GM12878 (cell line): ENCODE measurements at regions not wholly inside any gene's neighbourhood (a gene's known extent, or its start where the extent isn't known, plus 50 kb on each side); places are given as distances from the start of the nearest gene placed in this dataset.

Experiments used
- ATAC-seq: fragments of 200-7000 bp; cut with Tn5 transposase; 3 replicates; pipeline ENCODE4 v1.9.1; 2020; ENCODE audit warnings: mild to moderate bottlenecking, moderate library complexity
- BruUV-seq: library from RNA; stranded (reverse); fragments of 400-500 nt; replicated peaks from 2 replicates; lab custom pipeline; 2021; lab: Mats Ljungman, UMichigan
- CTCF ChIA-PET: fragments of 300-600 bp; sonication (Branson Sonifier 250); formaldehyde crosslinking; extraction: SDS; loops from one replicate; lab custom pipeline; 2021; ENCODE audit warnings: inconsistent platforms; lab: Yijun Ruan, JAX
- POLR2A ChIA-PET: fragments of 350-600 bp; formaldehyde crosslinking; extraction: SDS; loops from one replicate; lab custom pipeline; 2021; ENCODE audit warnings: inconsistent platforms; lab: Charles Lee
- RAD21 ChIA-PET: fragments of 300-600 bp; sonication (Branson Sonifier 250); formaldehyde crosslinking; loops from one replicate; lab custom pipeline; 2023; ENCODE audit warnings: antibody characterized with exemption; ENCODE audit not compliant: unreplicated experiment; lab: Charles Lee
- SMC1A ChIA-PET: fragments of 300-600 bp; sonication (Branson Sonifier 250); formaldehyde crosslinking; loops from one replicate; lab custom pipeline; 2023; ENCODE audit not compliant: unreplicated experiment, uncharacterized antibody; lab: Charles Lee
- DNase-seq: peaks from one replicate; pipeline ENCODE4 v3.0.0-alpha.2; 2011; ENCODE audit warnings: low read depth, low spot score
- FAIRE-seq: peaks from 3 replicates; lab custom pipeline; 2011; peaks lifted over from hg19 to GRCh38; lab: Jason Lieb, UNC
- H2AFZ ChIP-seq: 2 replicates; pipeline ENCODE4 v1.6.0; 2011; ENCODE audit warnings: low read depth, low read length, control low read depth; ENCODE audit not compliant: control insufficient read depth
- H3K27ac ChIP-seq: 2 replicates; pipeline ENCODE4 v1.5.1; 2011; ENCODE audit warnings: control low read depth; ENCODE audit not compliant: control insufficient read depth, insufficient read depth
- H3K27me3 ChIP-seq, 2 experiments: replicated peaks in 1 of 2; 2 replicates each; pipeline versions ENCODE4 v1.6.0 to v1.6.1; 2011; ENCODE audit warnings: low read length in 1 of 2; ENCODE audit not compliant: control insufficient read depth in 2 of 2, insufficient read depth in 2 of 2
- H3K36me3 ChIP-seq, 2 experiments: 2 replicates each; pipeline ENCODE4 v1.5.1; 2011; ENCODE audit warnings: low read length in 1 of 2; ENCODE audit not compliant: control insufficient read depth in 2 of 2, insufficient read depth in 2 of 2
- H3K4me1 ChIP-seq: 2 replicates; pipeline ENCODE4 v1.6.1; 2011; ENCODE audit warnings: mild to moderate bottlenecking, low read length, moderate library complexity, mixed read lengths; ENCODE audit not compliant: control insufficient read depth, insufficient read depth
- H3K4me2 ChIP-seq: 2 replicates; pipeline ENCODE4 v1.6.0; 2011; ENCODE audit warnings: control low read depth; ENCODE audit not compliant: control insufficient read depth, insufficient read depth
- H3K4me3 ChIP-seq: fragments of 200-600 bp; sonication (generic); 2 replicates; pipeline ENCODE4 v1.5.1; 2016
- H3K79me2 ChIP-seq: 2 replicates; pipeline ENCODE4 v1.6.0; 2011; ENCODE audit warnings: low read length; ENCODE audit not compliant: control insufficient read depth, insufficient read depth
- H3K9ac ChIP-seq: 2 replicates; pipeline ENCODE4 v1.8.0; 2011; ENCODE audit warnings: low read length, control low read depth, mixed read lengths; ENCODE audit not compliant: control insufficient read depth, insufficient read depth
- H3K9me3 ChIP-seq: replicated peaks from 3 replicates; pipeline ENCODE4 v1.5.1; 2011; ENCODE audit warnings: mild to moderate bottlenecking, low read length; ENCODE audit not compliant: control insufficient read depth, insufficient read depth
- H4K20me1 ChIP-seq: 2 replicates; pipeline ENCODE4 v1.6.0; 2011; ENCODE audit not compliant: control insufficient read depth, insufficient read depth
- BCL11A ChIP-seq: IDR thresholded peaks from 2 replicates; pipeline ENCODE4 v1.6.1; 2011; ENCODE audit warnings: low read depth, low read length
- CEBPZ ChIP-seq: fragments of 150-350 bp; IDR thresholded peaks from 2 replicates; pipeline ENCODE4 v1.6.1; 2016; ENCODE audit warnings: low read depth, low read length
- EP300 ChIP-seq, 2 experiments: fragments of 150-350 bp in 1 of 2; IDR thresholded peaks; 2 replicates each; pipeline ENCODE4 v1.6.1; 2011 to 2012; ENCODE audit warnings: low read depth in 2 of 2, low read length in 2 of 2, borderline replicate concordance in 1 of 2, improper control_type of control experiment in 1 of 2, inconsistent platforms in 1 of 2; ENCODE audit not compliant: control insufficient read depth in 1 of 2
- MLLT1 ChIP-seq: fragments of 450-650 bp; IDR thresholded peaks from 2 replicates; pipeline ENCODE4 v1.6.1; 2016; ENCODE audit warnings: mild to moderate bottlenecking
- ZNF384 ChIP-seq: IDR thresholded peaks from 2 replicates; pipeline ENCODE4 v1.6.1; 2012; ENCODE audit warnings: low read depth, mild to moderate bottlenecking, low read length, improper control_type of control experiment, borderline replicate concordance
- WGBS: methylation state at CpG from one replicate; pipeline ENCODE4 v1.1.6; 2016; ENCODE audit warnings: low lambda C conversion rate; ENCODE audit not compliant: insufficient replicate concordance, insufficient coverage; ENCODE audit errors: missing lambda C conversion rate; 5-methylcytosine and 5-hydroxymethylcytosine counted together
- in situ Hi-C: fragments of 300-500 bp; cut with MboI; formaldehyde crosslinking; loops from 9 replicates; pipeline ENCODE4 v1.14.3; 2018; ENCODE audit warnings: mixed read lengths
- intact Hi-C: fragments of 100-400 bp; cut with micrococcal nuclease; formaldehyde crosslinking; loops from one replicate; pipeline ENCODE4 v1.14.2; 2022; ENCODE audit not compliant: unreplicated experiment

GRCh38 chr13:71291842-71292146 is 575.2 kb downstream of the DACH1 start:
- Histone ChIP-seq H3K4me3 (no peak overlapping the region), H3K79me2 (no peaks in the 10 kb centered on the region), H2AFZ (no peak overlapping the region), H3K9me3 (peaks cover 3% of the 10 kb centered on the region; the same call in 1 of the 3 replicates), H3K27me3 (no peaks in the 10 kb centered on the region), H3K27ac (peak overlapping the region; percentile 50; the same call in 1 of the 2 replicates), H3K4me2 (no peak overlapping the region), H3K36me3 (no peaks in the 10 kb centered on the region), H3K4me1 (no peaks in the 10 kb centered on the region), H4K20me1 (no peaks in the 10 kb centered on the region), H3K9ac (no peak overlapping the region)
- intact Hi-C loops (no loop called here), in situ Hi-C loops (loop anchor here (10.0 to 25.0 kb wide), 2 partner anchors 583 to 1421 kb away; no protein-coding TSS in a partner anchor)
- CTCF ChIA-PET = interaction anchor here (0.7 to 2.6 kb wide), 8 partner anchors 10 to 587 kb away, joined by 3 to 13 read pairs (median 3); no protein-coding TSS in a partner anchor
- DNase-seq = no peak
- TF ChIP-seq BCL11A = no peak
- peak; percentile 76; the same call in 1 of the 2 replicates for TF ChIP-seq MLLT1
- FAIRE-seq = no peak
- SMC1A ChIA-PET = interaction anchor here (0.8 to 6.2 kb wide), 5 partner anchors 11 to 587 kb away, joined by 3 to 68 read pairs (median 5); no protein-coding TSS in a partner anchor
- POLR2A ChIA-PET = no interaction called here
- BruUV-seq = no TSS peak
- ATAC-seq = peak; percentile 12
- RAD21 ChIA-PET = interaction anchor here (1.2 to 1.6 kb wide), 4 partner anchors 10 to 18 kb away, joined by 3 to 7 read pairs (median 4); no protein-coding TSS in a partner anchor
- 95% methylated on average over 4 of the region's 4 CpGs for WGBS

- no peak overlapping the region for H3K4me2 ChIP-seq
- RAD21 ChIA-PET = interaction anchor here (1.2 to 1.6 kb wide), 5 partner anchors 10 to 588 kb away, joined by 3 to 7 read pairs (median 3); no protein-coding TSS in a partner anchor
- no TSS peak for BruUV-seq
- peaks cover 3% of the 10 kb centered on the region; the same call in 1 of the 3 replicates for H3K9me3 ChIP-seq
- H3K27me3 ChIP-seq = no peaks in the 10 kb centered on the region
- POLR2A ChIA-PET = no interaction called here
- intact Hi-C loops = no loop called here
- DNase-seq (peak; percentile 71), FAIRE-seq (no peak), ATAC-seq (peak; percentile 92)
- SMC1A ChIA-PET = interaction anchor here (0.8 to 6.2 kb wide), 6 partner anchors 10 to 69 kb away, joined by 3 to 68 read pairs (median 4); no protein-coding TSS in a partner anchor
- in situ Hi-C loops = loop anchor here (10.0 to 25.0 kb wide), 2 partner anchors 584 to 1421 kb away; no protein-coding TSS in a partner anchor
- CTCF ChIA-PET = interaction anchor here (0.7 to 2.6 kb wide), 8 partner anchors 9 to 587 kb away, joined by 3 to 13 read pairs (median 3); no protein-coding TSS in a partner anchor
- peak overlapping the region; percentile 50; the same call in 1 of the 2 replicates for H3K27ac ChIP-seq
- H4K20me1 ChIP-seq = no peaks in the 10 kb centered on the region
- H2AFZ ChIP-seq = peak overlapping the region; percentile 29
- 10% methylated on average over 10 of the region's 10 CpGs for WGBS
- no peaks in the 10 kb centered on the region for H3K79me2 ChIP-seq
- H3K9ac ChIP-seq = no peak overlapping the region
- no peaks in the 10 kb centered on the region for H3K4me1 ChIP-seq
- no peak overlapping the region for H3K4me3 ChIP-seq
- H3K36me3 ChIP-seq = no peaks in the 10 kb centered on the region
- peak; percentile 86 for TF ChIP-seq MLLT1
- no peak for TF ChIP-seq EP300 (IDR thresholded peaks at IDR 0.05; ENCODE audit: borderline replicate concordance in 1 of 2, control insufficient read depth in 1 of 2, low read depth in 2 of 2, low read length in 2 of 2)
- TF ChIP-seq CEBPZ = no peak
- no peak for TF ChIP-seq ZNF384
Observed at GRCh38 chr13:71290963-71291841, 575.8 kb downstream of the DACH1 start.
